ENCODE measurements at regions not wholly inside any gene's neighbourhood (a gene's known extent, or its start where the extent isn't known, plus 50 kb on each side); places are given as distances from the start of the nearest gene placed in this dataset.

DNA sequence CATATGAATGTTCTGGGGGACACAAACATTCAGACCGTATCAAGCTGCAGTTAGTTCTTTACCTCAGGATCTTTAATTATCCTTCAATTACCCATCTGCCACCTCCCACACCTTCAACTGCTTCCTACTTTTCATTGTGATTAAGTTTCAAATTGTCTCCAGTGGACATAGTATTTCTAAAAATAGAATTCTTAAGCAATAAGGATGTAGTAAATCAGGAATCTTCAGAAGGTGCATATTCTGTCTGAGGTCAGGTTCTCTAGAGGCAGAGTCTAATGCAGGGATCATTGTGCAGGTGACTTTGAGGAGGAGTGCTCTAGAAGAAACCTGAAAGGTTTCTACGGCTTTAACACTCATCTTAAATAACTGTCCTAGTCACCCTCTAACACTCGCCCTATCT, 102.6 kb upstream of the PPP2R5A start:
- TF ChIP-seq, protein P1, sequence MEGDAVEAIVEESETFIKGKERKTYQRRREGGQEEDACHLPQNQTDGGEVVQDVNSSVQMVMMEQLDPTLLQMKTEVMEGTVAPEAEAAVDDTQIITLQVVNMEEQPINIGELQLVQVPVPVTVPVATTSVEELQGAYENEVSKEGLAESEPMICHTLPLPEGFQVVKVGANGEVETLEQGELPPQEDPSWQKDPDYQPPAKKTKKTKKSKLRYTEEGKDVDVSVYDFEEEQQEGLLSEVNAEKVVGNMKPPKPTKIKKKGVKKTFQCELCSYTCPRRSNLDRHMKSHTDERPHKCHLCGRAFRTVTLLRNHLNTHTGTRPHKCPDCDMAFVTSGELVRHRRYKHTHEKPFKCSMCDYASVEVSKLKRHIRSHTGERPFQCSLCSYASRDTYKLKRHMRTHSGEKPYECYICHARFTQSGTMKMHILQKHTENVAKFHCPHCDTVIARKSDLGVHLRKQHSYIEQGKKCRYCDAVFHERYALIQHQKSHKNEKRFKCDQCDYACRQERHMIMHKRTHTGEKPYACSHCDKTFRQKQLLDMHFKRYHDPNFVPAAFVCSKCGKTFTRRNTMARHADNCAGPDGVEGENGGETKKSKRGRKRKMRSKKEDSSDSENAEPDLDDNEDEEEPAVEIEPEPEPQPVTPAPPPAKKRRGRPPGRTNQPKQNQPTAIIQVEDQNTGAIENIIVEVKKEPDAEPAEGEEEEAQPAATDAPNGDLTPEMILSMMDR (IDR thresholded peaks at IDR 0.05), result no peak
- TF ChIP-seq POLR2A (IDR thresholded peaks at IDR 0.05), result no peak
